Ecto neural progenitor cell (in vitro differentiated cells): ENCODE measurements at regions not wholly inside any gene's neighbourhood (a gene's known extent, or its start where the extent isn't known, plus 50 kb on each side); places are given as distances from the start of the nearest gene placed in this dataset.

Experiments
- DNase-seq: peaks from one replicate; pipeline ENCODE4 v3.0.0-alpha.2; 2018; ENCODE audit warnings: low spot score

- no peak for DNase-seq
Measured at GRCh38 chr5:34587355-34588241, 68.5 kb upstream of the RAI14 start.

GRCh38 chr5:34589832-34590231, 66.3 kb upstream of the RAI14 start:
- DNase-seq, result no peak

- DNase-seq, result no peak
Measured at GRCh38 chr5:34591723-34592122, 64.4 kb upstream of the RAI14 start.

- DNase-seq, result no peak
Measured at GRCh38 chr5:34597034-34598027, 58.8 kb upstream of the RAI14 start.

- no peak for DNase-seq
Measured at GRCh38 chr5:34598177-34598794, 57.8 kb upstream of the RAI14 start.

GRCh38 chr5:34599471-34600117, 56.5 kb upstream of the RAI14 start:
- no peak for DNase-seq

- DNase-seq, result no peak
Measured at GRCh38 chr5:34600118-34600493, 56.0 kb upstream of the RAI14 start.

GRCh38 chr5:34603378-34603777, 52.8 kb upstream of the RAI14 start:
- DNase-seq, result no peak

GRCh38 chr5:34604119-34604675, 51.9 kb upstream of the RAI14 start:
- no peak for DNase-seq

- DNase-seq, result no peak
Measured at GRCh38 chr5:34606101-34606500, 50.0 kb upstream of the RAI14 start.
